HG03354 (cell line): ENCODE measurements at regions not wholly inside any gene's neighbourhood (a gene's known extent, or its start where the extent isn't known, plus 50 kb on each side); places are given as distances from the start of the nearest gene placed in this dataset.

Source experiments
- ATAC-seq: cut with Tn5 transposase; IDR thresholded peaks from one replicate; pipeline ENCODE4 v1.9.1; 2021; ENCODE audit warnings: mild to moderate bottlenecking; ENCODE audit not compliant: unreplicated experiment, poor library complexity, severe bottlenecking

- ATAC-seq: no peak
Observed at GRCh38 chr10:92789067-92789466, 59.3 kb upstream of the EXOC6 start.

GRCh38 chr10:92789786-92790185 is 58.5 kb upstream of the EXOC6 start:
- no peak for ATAC-seq

- no peak for ATAC-seq
Observed at GRCh38 chr10:92790440-92790839, 57.9 kb upstream of the EXOC6 start.

GRCh38 chr10:92792661-92793060 is 55.7 kb upstream of the EXOC6 start:
- no peak for ATAC-seq
